Hematopoietic multipotent progenitor cell treated with erythropoietin and hydrocortisone succinate and interleukin-3 and kit ligand, for 17 days (in vitro differentiated cells): ENCODE measurements at regions not wholly inside any gene's neighbourhood (a gene's known extent, or its start where the extent isn't known, plus 50 kb on each side); places are given as distances from the start of the nearest gene placed in this dataset.
"Not testable (repeated sequence)": the region's sequence is repeated elsewhere in the genome, so short reads cannot be mapped to it uniquely, and the experiment has no call there.

Experiments used
- DNase-seq: peaks from one replicate; pipeline ENCODE4 v3.0.0-alpha.2; 2015; ENCODE audit warnings: low spot score

- DNase-seq: no peak
Observed at GRCh38 chr15:69766156-69766555, 313.5 kb downstream of the RPLP1 start.

- no peak for DNase-seq
Observed at GRCh38 chr15:69767191-69767590, 314.6 kb downstream of the RPLP1 start.

DNA sequence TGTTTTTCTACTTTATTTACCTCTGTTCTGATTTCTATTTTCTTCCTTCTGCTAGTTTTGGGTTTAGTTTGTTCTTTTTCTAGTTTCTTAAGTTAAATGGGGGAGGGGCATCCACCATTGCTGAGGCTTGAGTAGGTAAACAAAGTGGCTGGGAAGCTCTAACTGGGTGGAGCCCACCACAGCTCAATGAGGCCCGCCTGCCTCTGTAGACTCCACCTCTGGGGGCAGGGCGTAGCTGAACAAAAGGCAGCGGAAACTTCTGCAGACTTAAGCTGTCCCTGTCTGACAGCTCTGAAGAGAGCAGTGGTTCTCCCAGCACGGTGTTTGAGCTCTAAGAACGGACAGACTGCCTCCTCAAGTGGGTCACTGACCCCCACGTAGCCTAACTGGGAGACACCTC, 316.7 kb downstream of the RPLP1 start:
- DNase-seq: not testable (repeated sequence)

DNA sequence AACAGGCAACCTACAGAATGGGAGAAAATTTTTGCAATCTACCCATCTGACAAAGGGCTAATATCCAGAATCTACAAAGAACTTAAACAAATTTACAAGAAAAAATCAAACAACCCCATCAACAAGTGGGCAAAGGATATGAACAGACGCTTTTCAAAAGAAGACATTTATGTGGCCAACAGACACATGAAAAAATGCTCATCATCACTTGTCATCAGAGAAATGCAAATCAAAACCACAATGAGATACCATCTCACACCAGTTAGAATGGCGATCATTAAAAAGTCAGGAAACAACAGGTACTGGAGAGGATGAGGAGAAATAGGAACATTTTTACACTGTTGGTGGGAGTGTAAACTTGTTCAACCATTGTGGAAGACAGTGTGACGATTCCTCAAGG, 321.6 kb downstream of the RPLP1 start:
- DNase-seq: not testable (repeated sequence)

- not testable (repeated sequence) for DNase-seq
Observed at GRCh38 chr15:69774711-69775110, 322.1 kb downstream of the RPLP1 start.

- DNase-seq: no peak
Observed at GRCh38 chr15:69777356-69777755, 320.4 kb downstream of the TLE3 start.

DNA sequence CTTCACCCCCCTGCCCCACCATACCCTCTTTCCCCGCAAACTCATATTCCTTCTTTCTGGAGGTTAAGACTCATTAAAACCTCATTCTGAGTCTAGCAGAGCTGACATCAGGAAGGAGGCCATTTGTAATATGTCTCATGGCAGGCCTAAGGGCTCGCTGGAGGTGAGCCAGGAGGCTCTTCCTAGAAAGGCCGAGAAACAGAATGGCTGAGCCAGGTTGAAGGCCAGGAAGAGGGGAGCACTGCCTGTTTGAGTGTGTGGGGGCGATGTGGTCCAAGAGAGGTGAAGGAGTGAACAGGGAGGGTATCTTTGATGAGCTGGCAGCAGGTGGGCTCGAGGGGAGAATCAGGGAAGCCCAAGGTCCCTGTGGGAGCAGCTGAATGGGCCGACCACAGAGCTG, 317.3 kb downstream of the TLE3 start:
- no peak for DNase-seq

- no peak for DNase-seq
Observed at GRCh38 chr15:69780981-69781380, 316.7 kb downstream of the TLE3 start.

GRCh38 chr15:69781411-69782125, 316.1 kb downstream of the TLE3 start:
- DNase-seq: no peak

DNA sequence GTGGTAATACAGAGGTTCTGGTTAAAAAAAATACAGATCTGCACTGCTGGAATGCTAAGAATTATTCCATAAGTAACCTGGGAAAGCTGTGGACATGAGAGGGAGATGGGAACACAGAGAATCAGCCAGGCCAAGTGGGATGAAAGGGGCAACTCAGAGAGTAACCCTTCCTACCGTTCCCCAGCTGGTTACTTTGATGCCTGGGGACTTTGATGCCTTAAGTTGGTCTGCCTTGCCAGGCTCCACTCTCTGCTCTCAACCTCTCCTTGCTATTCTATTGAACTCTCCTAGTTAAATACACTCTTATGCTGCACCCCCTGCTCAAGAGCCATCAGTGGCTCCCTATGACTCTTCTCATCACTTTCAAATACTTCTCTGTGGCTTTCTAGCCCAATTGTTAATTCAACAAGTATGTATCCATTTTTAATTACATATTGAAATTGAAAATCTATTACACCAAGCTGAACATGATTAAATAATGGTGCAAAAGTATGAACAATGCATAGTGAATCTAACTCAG, 315.5 kb downstream of the TLE3 start:
- no peak for DNase-seq

DNA sequence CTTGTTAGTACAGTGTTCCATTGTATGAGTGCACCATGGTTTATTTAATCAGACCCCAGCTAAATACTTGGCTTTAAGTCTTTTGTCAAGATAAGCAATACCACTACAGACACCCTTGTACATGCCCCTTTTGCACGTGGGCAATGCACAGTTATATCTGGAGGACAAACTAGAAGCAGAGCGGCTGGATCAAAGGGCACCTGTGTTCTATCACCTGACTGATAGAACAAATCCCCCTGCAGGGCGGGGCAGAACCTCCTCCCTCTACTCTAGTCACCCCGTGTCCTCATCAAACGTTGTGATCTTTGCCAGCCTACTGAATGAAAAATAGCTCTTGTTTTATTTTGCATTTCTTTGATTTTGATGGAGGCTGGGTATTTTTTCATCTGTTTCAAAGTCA, 314.9 kb downstream of the TLE3 start:
- no peak for DNase-seq

- no peak for DNase-seq
Observed at GRCh38 chr15:69783211-69783610, 314.5 kb downstream of the TLE3 start.

- no peak for DNase-seq
Observed at GRCh38 chr15:69784798-69785566, 312.7 kb downstream of the TLE3 start.

- DNase-seq: no peak
Observed at GRCh38 chr15:69786136-69786701, 311.5 kb downstream of the TLE3 start.

DNA sequence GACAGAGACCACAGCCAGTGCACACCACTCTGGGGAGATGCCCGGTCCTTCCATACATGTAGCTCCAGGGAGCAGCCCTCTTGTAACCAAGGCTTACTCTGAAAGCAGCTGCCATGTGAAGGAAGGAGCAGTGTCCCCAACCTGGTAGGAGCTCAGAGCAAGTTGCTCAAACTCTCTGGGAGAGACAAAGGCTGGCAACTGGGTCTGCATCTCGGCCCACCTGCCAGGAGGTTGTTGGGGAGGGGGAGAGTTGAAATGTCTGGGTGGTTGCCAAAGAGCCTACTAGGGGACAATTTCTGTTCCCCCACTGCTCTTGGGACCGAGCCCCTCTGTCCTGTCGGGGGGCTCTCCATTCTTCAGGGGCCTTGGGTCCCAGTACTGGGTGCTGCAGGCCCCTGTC, 309.9 kb downstream of the TLE3 start:
- DNase-seq: no peak

- DNase-seq: no peak
Observed at GRCh38 chr15:69789648-69790393, 307.9 kb downstream of the TLE3 start.

DNA sequence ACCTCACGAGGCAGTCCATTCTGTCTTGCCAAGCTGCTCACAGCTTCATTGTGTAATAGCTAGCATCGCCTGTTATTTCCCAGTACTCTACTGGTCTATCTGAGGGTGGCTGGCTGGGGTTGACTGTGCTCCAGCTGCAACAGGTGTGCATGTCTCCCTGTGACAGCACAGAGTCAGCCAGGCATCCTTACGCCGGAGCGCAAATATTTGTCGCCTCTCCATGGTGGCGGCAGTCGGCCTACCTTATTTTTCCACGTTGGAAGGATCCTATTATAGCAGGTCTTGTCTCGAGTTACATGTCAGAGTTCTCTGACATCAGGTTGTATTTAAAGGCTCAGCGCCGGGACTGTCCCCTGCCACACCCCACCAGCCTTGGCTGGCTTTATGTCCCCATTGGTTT, 307.1 kb downstream of the TLE3 start:
- DNase-seq: no peak

DNA sequence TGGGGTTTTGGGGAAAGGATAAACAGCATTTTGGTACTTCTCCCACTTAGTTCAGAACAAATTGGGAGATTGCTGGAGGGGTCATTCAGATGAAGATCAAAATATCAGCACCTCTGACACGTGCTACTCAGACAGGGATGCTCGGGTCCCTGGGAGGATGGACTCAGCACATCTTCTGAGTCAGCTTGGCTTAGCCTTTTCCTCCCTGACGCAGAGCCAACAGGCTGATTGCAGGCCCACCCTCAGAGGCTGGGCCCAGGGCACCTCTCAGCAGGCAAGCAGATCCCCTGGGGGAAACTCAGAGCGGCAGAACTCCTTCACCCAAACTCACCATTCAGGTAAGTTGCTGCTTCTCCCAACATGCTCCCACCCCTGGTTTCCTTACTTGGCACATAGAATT, 304.9 kb downstream of the TLE3 start:
- no peak for DNase-seq

DNA sequence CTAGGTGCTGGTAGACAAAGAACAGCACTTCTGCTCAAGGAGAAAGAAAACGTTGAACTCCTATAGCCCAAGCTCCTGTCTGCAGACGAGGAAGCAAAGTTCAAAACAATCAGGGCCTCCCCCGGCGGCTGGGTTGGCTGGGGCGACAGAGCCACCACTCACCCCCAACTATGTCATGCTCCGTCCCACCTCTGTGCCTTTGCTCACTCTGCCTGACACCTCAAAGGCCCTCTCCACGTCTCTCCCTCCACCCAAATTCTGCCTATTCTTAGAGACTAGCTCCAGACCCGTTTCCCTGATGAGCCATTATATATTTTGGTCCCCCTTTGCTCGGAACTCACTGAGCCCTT, 304.3 kb downstream of the TLE3 start:
- no peak for DNase-seq

DNA sequence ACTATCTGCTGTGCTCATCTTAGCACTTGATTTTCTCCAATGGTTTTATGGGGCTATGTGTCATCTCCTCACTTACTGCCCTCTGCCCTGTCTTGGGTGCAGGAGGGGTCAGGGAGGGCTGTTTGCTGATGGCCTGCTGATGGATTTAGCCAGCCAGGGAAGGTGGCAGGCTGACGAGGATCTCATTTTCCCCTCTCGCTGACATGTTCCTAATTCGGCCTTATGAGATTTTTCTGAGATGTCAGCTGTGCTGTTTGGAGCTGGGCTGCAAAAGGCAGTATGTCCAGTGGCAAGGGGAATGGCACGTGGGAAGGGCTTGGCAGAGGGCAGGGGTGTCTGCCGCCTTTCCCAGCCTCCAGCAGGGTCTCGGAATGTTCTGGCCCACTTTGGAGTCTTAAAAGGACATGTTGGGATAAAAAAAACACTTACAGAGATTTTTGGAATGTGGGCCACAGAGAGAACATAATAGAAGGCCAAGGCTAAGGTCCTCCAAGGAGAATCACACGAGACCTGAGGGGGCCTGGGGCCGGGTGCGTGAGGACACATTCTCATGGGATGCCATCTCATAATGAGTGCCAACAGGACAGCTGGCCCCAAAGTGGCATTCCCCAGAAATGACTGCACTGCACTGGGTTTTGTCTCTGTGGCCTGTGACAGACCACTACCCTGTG, 303.8 kb downstream of the TLE3 start:
- DNase-seq: no peak

- DNase-seq: no peak
Observed at GRCh38 chr15:69794645-69795469, 302.9 kb downstream of the TLE3 start.
